HG03280 (cell line): ENCODE measurements at regions not wholly inside any gene's neighbourhood (a gene's known extent, or its start where the extent isn't known, plus 50 kb on each side); places are given as distances from the start of the nearest gene placed in this dataset.
"Not testable (repeated sequence)": the region's sequence is repeated elsewhere in the genome, so short reads cannot be mapped to it uniquely, and the experiment has no call there.

Source experiments
- ATAC-seq: cut with Tn5 transposase; IDR thresholded peaks from one replicate; pipeline ENCODE4 v1.9.1; 2021; ENCODE audit warnings: mild to moderate bottlenecking, moderate library complexity; ENCODE audit not compliant: unreplicated experiment

- ATAC-seq: no peak
Observed at GRCh38 chr7:109696723-109697122, 1127.0 kb downstream of the DNAJB9 start.

- no peak for ATAC-seq
Observed at GRCh38 chr7:109699661-109700060, 1130.0 kb downstream of the DNAJB9 start.

GRCh38 chr7:109713366-109713765 lies 1143.7 kb downstream of the DNAJB9 start:
- ATAC-seq: no peak

GRCh38 chr7:109719359-109719758 lies 1149.7 kb downstream of the DNAJB9 start:
- not testable (repeated sequence) for ATAC-seq

GRCh38 chr7:109734601-109735000 lies 1164.9 kb downstream of the DNAJB9 start:
- ATAC-seq: no peak

GRCh38 chr7:109735881-109736280 lies 1166.2 kb downstream of the DNAJB9 start:
- ATAC-seq: no peak

GRCh38 chr7:109745677-109746410 lies 1176.2 kb downstream of the DNAJB9 start:
- ATAC-seq: no peak

GRCh38 chr7:109751241-109751640 lies 1181.6 kb downstream of the DNAJB9 start:
- ATAC-seq: no peak

GRCh38 chr7:109752068-109752467 lies 1182.4 kb downstream of the DNAJB9 start:
- ATAC-seq: no peak

GRCh38 chr7:109757713-109758112 lies 1188.0 kb downstream of the DNAJB9 start:
- no peak for ATAC-seq

- no peak for ATAC-seq
Observed at GRCh38 chr7:109763611-109764010, 1193.9 kb downstream of the DNAJB9 start.

- ATAC-seq: no peak
Observed at GRCh38 chr7:109772161-109772560, 1202.5 kb downstream of the DNAJB9 start.

GRCh38 chr7:109782806-109783205 lies 1213.1 kb downstream of the DNAJB9 start:
- ATAC-seq: no peak

- ATAC-seq: no peak
Observed at GRCh38 chr7:109806548-109806947, 1236.9 kb downstream of the DNAJB9 start.

- ATAC-seq: no peak
Observed at GRCh38 chr7:109821156-109821555, 1251.5 kb downstream of the DNAJB9 start.

- ATAC-seq: no peak
Observed at GRCh38 chr7:109834851-109835250, 1256.1 kb upstream of the LRRN3 start.

GRCh38 chr7:109835577-109835976 lies 1255.3 kb upstream of the LRRN3 start:
- ATAC-seq: no peak

- ATAC-seq: no peak
Observed at GRCh38 chr7:109836016-109836415, 1254.9 kb upstream of the LRRN3 start.

- ATAC-seq: no peak
Observed at GRCh38 chr7:109842386-109842785, 1248.5 kb upstream of the LRRN3 start.

- no peak for ATAC-seq
Observed at GRCh38 chr7:109844362-109844761, 1246.6 kb upstream of the LRRN3 start.

- ATAC-seq: no peak
Observed at GRCh38 chr7:109864230-109864629, 1226.7 kb upstream of the LRRN3 start.

GRCh38 chr7:109868215-109868860 lies 1222.6 kb upstream of the LRRN3 start:
- ATAC-seq: no peak

- ATAC-seq: no peak
Observed at GRCh38 chr7:109873296-109873695, 1217.6 kb upstream of the LRRN3 start.
